ENCODE measurements at regions not wholly inside any gene's neighbourhood (a gene's known extent, or its start where the extent isn't known, plus 50 kb on each side); places are given as distances from the start of the nearest gene placed in this dataset.

DNA sequence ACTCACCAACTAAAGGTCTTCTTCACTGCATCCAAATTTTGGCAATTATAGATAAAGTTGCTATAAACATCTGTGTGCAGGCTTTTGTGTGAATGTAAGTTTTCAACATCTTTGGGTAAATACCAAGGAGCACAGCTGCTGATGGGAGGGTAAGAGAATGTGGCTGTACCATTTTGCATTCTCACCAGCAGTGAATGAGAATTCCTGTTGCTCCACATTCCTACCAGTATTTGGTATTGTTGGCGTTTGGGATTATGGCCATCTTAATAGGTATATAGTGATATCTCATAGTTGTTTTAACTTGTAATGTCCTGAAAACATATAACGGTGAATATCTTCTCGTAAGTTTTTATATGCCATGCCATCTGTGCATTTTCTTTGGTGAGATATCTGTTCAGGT is 69.3 kb downstream of the ILRUN start:
- dilution Hi-C loops (cut with MboI; ENCODE audit: extremely low pct_ligation_motif_present, low sequenced_read_pairs) (no loop called here), intact Hi-C loops (cut with micrococcal nuclease) (no loop called here)
- peaks cover 4% of the 10 kb centered on the region for H3K79me2 ChIP-seq (ENCODE audit: control insufficient read depth, insufficient read depth, low read length)
- H3K4me1 ChIP-seq (ENCODE audit: control insufficient read depth, extremely low read depth, insufficient read depth, low read length), result no peaks in the 10 kb centered on the region
- H3K9me3 ChIP-seq (replicated peaks; ENCODE audit: control insufficient read depth, insufficient read depth, low read length), result no peaks in the 10 kb centered on the region
- no peaks in the 10 kb centered on the region for H3K27me3 ChIP-seq (ENCODE audit: control insufficient read depth in 2 of 2, insufficient read depth in 2 of 2, low read length in 2 of 2)
- H4K20me1 ChIP-seq (replicated peaks; ENCODE audit: control insufficient read depth, extremely low read depth, insufficient read depth, low read length), result no peaks in the 10 kb centered on the region
- no peak overlapping the region for H3K27ac ChIP-seq (ENCODE audit: insufficient read depth, low read depth, low read length)
- ChIA-PET CTCF (no interaction called here), POLR2A (no interaction called here)
- H3K4me2 ChIP-seq (ENCODE audit: insufficient read depth, low read length), result no peak overlapping the region
- no peak overlapping the region for H3K9ac ChIP-seq (replicated peaks; ENCODE audit: extremely low read depth, insufficient read depth, low read length)
- no TSS peak for BruUV-seq (replicated peaks)
- H3K4me3 ChIP-seq (replicated peaks in 1 of 3; ENCODE audit: insufficient read depth in 1 of 3, low read depth in 1 of 3, low read length in 3 of 3), result no peak overlapping the region
- FAIRE-seq (no peak), DNase-seq (ENCODE audit: low read depth, low spot score) (no peak)
- TF ChIP-seq GATA2 (IDR thresholded peaks at IDR 0.05; ENCODE audit: insufficient read depth, insufficient read length, low read depth, low read length) (no peak), MYC (IDR thresholded peaks at IDR 0.05; ENCODE audit: low read depth, low read length) (no peak)
- no peaks in the 10 kb centered on the region for H3K36me3 ChIP-seq (ENCODE audit: control insufficient read depth in 2 of 2, extremely low read depth in 1 of 2, insufficient read depth in 2 of 2, low read length in 2 of 2)
- H2AFZ ChIP-seq (ENCODE audit: low read depth, low read length), result no peak overlapping the region
- H3K9me1 ChIP-seq (replicated peaks; ENCODE audit: control insufficient read depth, extremely low read depth, insufficient read depth, low read length), result no peaks in the 10 kb centered on the region

DNA sequence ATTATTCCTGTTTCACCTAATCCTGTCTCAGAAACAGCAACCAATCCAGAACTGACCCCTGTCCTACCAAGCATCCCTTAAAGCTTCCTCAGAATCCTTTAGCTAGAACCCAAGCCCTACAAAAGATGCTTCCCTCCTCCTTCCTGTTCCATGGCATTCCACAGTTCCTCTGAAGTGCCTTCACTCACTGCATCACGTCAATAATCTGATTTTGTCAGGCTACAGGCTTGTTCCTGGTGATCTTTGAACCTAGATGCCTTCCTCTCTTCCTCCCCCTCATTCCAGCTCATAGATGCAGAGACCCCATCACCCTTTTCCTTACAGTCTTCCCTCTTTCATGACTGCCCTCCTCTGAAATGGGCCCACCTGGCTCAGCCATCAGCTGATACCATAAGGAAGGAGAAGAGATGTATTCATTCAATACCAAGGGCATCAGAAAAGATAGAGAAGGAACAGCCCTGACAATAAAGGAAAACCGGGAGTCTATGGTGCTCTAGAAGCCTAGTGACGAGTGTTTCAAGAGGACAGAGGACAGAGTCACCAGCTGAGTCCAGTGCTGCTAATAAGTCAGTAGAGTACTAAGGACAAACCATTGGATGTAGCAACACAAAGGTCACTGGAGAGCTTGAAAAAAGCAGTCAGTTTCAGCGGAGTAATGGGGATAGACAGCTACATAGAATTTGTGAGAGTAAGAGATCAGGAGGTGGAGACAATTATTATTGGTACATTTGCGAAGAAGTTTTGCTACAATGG is 62.5 kb upstream of the SPDEF start:
- no peak overlapping the region for H3K4me3 ChIP-seq (replicated peaks in 1 of 3; ENCODE audit: insufficient read depth in 1 of 3, low read depth in 1 of 3, low read length in 3 of 3)
- H3K36me3 ChIP-seq (ENCODE audit: control insufficient read depth in 2 of 2, extremely low read depth in 1 of 2, insufficient read depth in 2 of 2, low read length in 2 of 2), result peaks cover 0 to 2% of the 10 kb centered on the region in 2 experiments
- no TSS peak for BruUV-seq (replicated peaks)
- POLR2A ChIA-PET, result no interaction called here
- H4K20me1 ChIP-seq (replicated peaks; ENCODE audit: control insufficient read depth, extremely low read depth, insufficient read depth, low read length), result no peaks in the 10 kb centered on the region
- no peaks in the 10 kb centered on the region for H3K9me3 ChIP-seq (replicated peaks; ENCODE audit: control insufficient read depth, insufficient read depth, low read length)
- H3K79me2 ChIP-seq (ENCODE audit: control insufficient read depth, insufficient read depth, low read length), result peaks cover 11% of the 10 kb centered on the region
- intact Hi-C loops (cut with micrococcal nuclease), result loop anchor here (10.0 kb wide), 1 partner anchor 136 kb away; the partner anchor contains the start of gene SNRPC
- dilution Hi-C loops (cut with MboI; ENCODE audit: extremely low pct_ligation_motif_present, low sequenced_read_pairs), result no loop called here
- no peak for FAIRE-seq
- no peaks in the 10 kb centered on the region for H3K27me3 ChIP-seq (ENCODE audit: control insufficient read depth in 2 of 2, insufficient read depth in 2 of 2, low read length in 2 of 2)
- H3K27ac ChIP-seq (ENCODE audit: insufficient read depth, low read depth, low read length), result no peak overlapping the region
- no peak for DNase-seq (ENCODE audit: low read depth, low spot score)
- H3K9ac ChIP-seq (replicated peaks; ENCODE audit: extremely low read depth, insufficient read depth, low read length), result no peak overlapping the region
- no peaks in the 10 kb centered on the region for H3K9me1 ChIP-seq (replicated peaks; ENCODE audit: control insufficient read depth, extremely low read depth, insufficient read depth, low read length)
- no peak for TF ChIP-seq POLR2A (IDR thresholded peaks at IDR 0.05; ENCODE audit: low read depth, low read length)
- no peak for TF ChIP-seq EZH2 (IDR thresholded peaks at IDR 0.05; ENCODE audit: borderline replicate concordance, low read depth, low read length, severe bottlenecking)
- TF ChIP-seq, protein P1, sequence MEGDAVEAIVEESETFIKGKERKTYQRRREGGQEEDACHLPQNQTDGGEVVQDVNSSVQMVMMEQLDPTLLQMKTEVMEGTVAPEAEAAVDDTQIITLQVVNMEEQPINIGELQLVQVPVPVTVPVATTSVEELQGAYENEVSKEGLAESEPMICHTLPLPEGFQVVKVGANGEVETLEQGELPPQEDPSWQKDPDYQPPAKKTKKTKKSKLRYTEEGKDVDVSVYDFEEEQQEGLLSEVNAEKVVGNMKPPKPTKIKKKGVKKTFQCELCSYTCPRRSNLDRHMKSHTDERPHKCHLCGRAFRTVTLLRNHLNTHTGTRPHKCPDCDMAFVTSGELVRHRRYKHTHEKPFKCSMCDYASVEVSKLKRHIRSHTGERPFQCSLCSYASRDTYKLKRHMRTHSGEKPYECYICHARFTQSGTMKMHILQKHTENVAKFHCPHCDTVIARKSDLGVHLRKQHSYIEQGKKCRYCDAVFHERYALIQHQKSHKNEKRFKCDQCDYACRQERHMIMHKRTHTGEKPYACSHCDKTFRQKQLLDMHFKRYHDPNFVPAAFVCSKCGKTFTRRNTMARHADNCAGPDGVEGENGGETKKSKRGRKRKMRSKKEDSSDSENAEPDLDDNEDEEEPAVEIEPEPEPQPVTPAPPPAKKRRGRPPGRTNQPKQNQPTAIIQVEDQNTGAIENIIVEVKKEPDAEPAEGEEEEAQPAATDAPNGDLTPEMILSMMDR (IDR thresholded peaks at IDR 0.05; ENCODE audit: extremely low read depth in 1 of 2, insufficient read depth in 1 of 2, low read depth in 1 of 2, low read length in 2 of 2), result no peak
- TF ChIP-seq MYC (IDR thresholded peaks at IDR 0.05; ENCODE audit: low read depth, low read length), result no peak
- TF ChIP-seq GATA2 (IDR thresholded peaks at IDR 0.05; ENCODE audit: insufficient read depth, insufficient read length, low read depth, low read length), result no peak
- TF ChIP-seq FOS (IDR thresholded peaks at IDR 0.05; ENCODE audit: borderline replicate concordance, insufficient read depth, low read length), result no peak
- TF ChIP-seq, protein P2, sequence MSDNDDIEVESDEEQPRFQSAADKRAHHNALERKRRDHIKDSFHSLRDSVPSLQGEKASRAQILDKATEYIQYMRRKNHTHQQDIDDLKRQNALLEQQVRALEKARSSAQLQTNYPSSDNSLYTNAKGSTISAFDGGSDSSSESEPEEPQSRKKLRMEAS (IDR thresholded peaks at IDR 0.05; ENCODE audit: insufficient read depth, insufficient read length), result no peak
- no peak for TF ChIP-seq JUN (IDR thresholded peaks at IDR 0.05; ENCODE audit: borderline replicate concordance, insufficient read depth, insufficient read length, low read depth)
- no peak for TF ChIP-seq POLR2AphosphoS5 (IDR thresholded peaks at IDR 0.05; ENCODE audit: insufficient read depth, low read depth, low read length)
- no peak overlapping the region for H2AFZ ChIP-seq (ENCODE audit: low read depth, low read length)
- H3K4me1 ChIP-seq (ENCODE audit: control insufficient read depth, extremely low read depth, insufficient read depth, low read length), result no peaks in the 10 kb centered on the region
- no peak overlapping the region for H3K4me2 ChIP-seq (ENCODE audit: insufficient read depth, low read length)
- CTCF ChIA-PET, result interaction anchor here (0.8 to 1.2 kb wide), 2 partner anchors 9 to 17 kb away, joined by 3 to 4 read pairs; no protein-coding TSS in a partner anchor

Data from endothelial cell of umbilical vein (primary cell).